OCI-LY1 (cell line): ENCODE measurements at regions not wholly inside any gene's neighbourhood (a gene's known extent, or its start where the extent isn't known, plus 50 kb on each side); places are given as distances from the start of the nearest gene placed in this dataset.

Experiments used
- EZH2 ChIP-seq: fragments of 200-600 bp; sonication (generic), shearing (Covaris generic); IDR thresholded peaks from 2 replicates; pipeline ENCODE4 v1.8.0; 2017; ENCODE audit warnings: borderline replicate concordance, mixed run types, mild to moderate bottlenecking, antibody characterized with exemption, low read length, moderate library complexity, mixed read lengths
- TF ChIP-seq, protein P1 (sequence below): fragments of 200-600 bp; sonication (generic), shearing (Covaris generic); IDR thresholded peaks from 2 replicates; pipeline ENCODE4 v1.5.1; 2017; ENCODE audit warnings: mild to moderate bottlenecking, antibody characterized with exemption, low read length, moderate library complexity, mixed read lengths

DNA sequence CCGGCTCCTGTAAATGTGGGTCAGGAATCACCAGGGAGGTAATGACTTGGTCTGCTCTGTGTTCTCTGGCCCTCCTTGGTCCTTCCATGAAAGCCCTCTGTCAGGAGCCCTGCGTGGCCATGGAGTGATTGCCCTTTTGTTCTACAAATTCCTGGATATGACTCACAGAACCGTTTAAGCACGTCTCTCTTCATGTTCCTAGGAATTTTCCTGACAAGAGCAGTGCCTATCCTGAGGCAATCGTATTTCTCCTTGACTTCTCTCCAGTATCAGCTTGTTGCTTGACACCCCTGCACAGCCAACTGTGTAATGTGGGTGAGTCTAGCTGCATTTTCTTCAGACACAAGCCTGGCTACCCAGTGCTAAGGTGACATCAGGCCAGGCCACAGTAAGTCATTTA lies 274.3 kb upstream of the ZNF462 start:
- TF ChIP-seq EZH2 = no peak
- TF ChIP-seq, protein P1, sequence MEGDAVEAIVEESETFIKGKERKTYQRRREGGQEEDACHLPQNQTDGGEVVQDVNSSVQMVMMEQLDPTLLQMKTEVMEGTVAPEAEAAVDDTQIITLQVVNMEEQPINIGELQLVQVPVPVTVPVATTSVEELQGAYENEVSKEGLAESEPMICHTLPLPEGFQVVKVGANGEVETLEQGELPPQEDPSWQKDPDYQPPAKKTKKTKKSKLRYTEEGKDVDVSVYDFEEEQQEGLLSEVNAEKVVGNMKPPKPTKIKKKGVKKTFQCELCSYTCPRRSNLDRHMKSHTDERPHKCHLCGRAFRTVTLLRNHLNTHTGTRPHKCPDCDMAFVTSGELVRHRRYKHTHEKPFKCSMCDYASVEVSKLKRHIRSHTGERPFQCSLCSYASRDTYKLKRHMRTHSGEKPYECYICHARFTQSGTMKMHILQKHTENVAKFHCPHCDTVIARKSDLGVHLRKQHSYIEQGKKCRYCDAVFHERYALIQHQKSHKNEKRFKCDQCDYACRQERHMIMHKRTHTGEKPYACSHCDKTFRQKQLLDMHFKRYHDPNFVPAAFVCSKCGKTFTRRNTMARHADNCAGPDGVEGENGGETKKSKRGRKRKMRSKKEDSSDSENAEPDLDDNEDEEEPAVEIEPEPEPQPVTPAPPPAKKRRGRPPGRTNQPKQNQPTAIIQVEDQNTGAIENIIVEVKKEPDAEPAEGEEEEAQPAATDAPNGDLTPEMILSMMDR = no peak
